Testis (tissue), 2 donors: ENCODE measurements at regions not wholly inside any gene's neighbourhood (a gene's known extent, or its start where the extent isn't known, plus 50 kb on each side); places are given as distances from the start of the nearest gene placed in this dataset.

Experiments used
- DNase-seq: peaks from one replicate; pipeline ENCODE4 v3.0.0-alpha.2; 2019
- H3K27ac ChIP-seq, 2 donors: fragments of 200-600 bp; sonication (generic); one replicate each; pipeline ENCODE4 v1.5.1; 2019
- H3K27me3 ChIP-seq: fragments of 200-600 bp; sonication (generic); one replicate; pipeline ENCODE4 v1.5.1; 2019
- H3K36me3 ChIP-seq: fragments of 200-600 bp; sonication (generic); one replicate; pipeline ENCODE4 v1.5.1; 2017; ENCODE audit warnings: low read depth; ENCODE audit errors: missing control alignments
- H3K4me1 ChIP-seq: fragments of 200-600 bp; sonication (generic); one replicate; pipeline ENCODE4 v1.5.1; 2019
- H3K4me3 ChIP-seq, 2 donors: fragments of 200-600 bp; sonication (generic); one replicate each; pipeline ENCODE4 v1.5.1; 2017 to 2019
- H3K9me3 ChIP-seq: fragments of 200-600 bp; sonication (generic); one replicate; pipeline ENCODE4 v1.5.1; 2017
- POLR2A ChIP-seq: fragments of 450-650 bp; IDR thresholded peaks from one replicate; pipeline ENCODE4 v1.6.1; 2017; ENCODE audit warnings: antibody characterized with exemption, mild to moderate bottlenecking, moderate library complexity
- WGBS, 2 donors: methylation state at CpG; one replicate each; pipeline ENCODE4 v1.1.5; 2018; 5-methylcytosine and 5-hydroxymethylcytosine counted together
- intact Hi-C: fragments of 100-400 bp; cut with DNase I; formaldehyde crosslinking; loops from one replicate; pipeline ENCODE4 v1.15.1; 2023; ENCODE audit warnings: low total_unique reads
- TF ChIP-seq, protein P1 (sequence below), 3 experiments: fragments of 450-650 bp in 2 of 3; fragments of 200-600 bp in 1 of 3; sonication (generic) in 1 of 3; IDR thresholded peaks; one replicate each; pipeline ENCODE4 v1.5.1; 2016 to 2019; ENCODE audit warnings: antibody characterized with exemption in 3 of 3, mild to moderate bottlenecking in 2 of 3, moderate library complexity in 1 of 3

- no peaks in the 10 kb centered on the region for H3K27me3 ChIP-seq
- intact Hi-C loops: no loop called here
- 84 to 86% methylated on average over 6 of the region's 6 CpGs for WGBS, 2 donors
Measured at GRCh38 chr14:86310148-86310547, 780.2 kb downstream of the FLRT2 start.

DNA sequence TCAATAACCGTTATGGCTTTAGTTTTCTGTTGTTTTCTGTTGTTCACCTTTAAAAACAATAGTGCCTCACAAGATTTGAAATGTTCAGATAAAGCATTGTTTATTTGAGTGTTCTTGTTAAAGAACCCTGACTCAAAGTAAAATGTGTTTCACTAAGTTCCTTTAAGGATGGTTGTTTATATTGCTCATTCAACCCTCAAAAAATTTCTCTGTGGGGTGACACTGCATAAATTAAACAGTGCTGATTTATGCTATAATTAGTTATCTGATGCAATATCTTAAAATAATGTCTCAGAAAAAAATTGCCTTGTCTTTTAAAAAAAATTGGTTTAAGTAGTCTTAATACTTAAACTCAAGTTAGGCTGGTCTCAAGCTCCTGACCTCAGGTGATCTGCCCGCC, 775.1 kb downstream of the FLRT2 start:
- Histone ChIP-seq H3K27ac (no peak overlapping the region), H3K36me3 (no peaks in the 10 kb centered on the region), H3K9me3 (no peaks in the 10 kb centered on the region), H3K4me1 (no peaks in the 10 kb centered on the region), H3K4me3 (no peak overlapping the region), H3K27me3 (no peaks in the 10 kb centered on the region)
- TF ChIP-seq POLR2A: no peak
- TF ChIP-seq, protein P1, sequence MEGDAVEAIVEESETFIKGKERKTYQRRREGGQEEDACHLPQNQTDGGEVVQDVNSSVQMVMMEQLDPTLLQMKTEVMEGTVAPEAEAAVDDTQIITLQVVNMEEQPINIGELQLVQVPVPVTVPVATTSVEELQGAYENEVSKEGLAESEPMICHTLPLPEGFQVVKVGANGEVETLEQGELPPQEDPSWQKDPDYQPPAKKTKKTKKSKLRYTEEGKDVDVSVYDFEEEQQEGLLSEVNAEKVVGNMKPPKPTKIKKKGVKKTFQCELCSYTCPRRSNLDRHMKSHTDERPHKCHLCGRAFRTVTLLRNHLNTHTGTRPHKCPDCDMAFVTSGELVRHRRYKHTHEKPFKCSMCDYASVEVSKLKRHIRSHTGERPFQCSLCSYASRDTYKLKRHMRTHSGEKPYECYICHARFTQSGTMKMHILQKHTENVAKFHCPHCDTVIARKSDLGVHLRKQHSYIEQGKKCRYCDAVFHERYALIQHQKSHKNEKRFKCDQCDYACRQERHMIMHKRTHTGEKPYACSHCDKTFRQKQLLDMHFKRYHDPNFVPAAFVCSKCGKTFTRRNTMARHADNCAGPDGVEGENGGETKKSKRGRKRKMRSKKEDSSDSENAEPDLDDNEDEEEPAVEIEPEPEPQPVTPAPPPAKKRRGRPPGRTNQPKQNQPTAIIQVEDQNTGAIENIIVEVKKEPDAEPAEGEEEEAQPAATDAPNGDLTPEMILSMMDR (IDR thresholded peaks at IDR 0.05): no peak
- no peak for DNase-seq
- 67 to 70% methylated on average over 2 of the region's 2 CpGs for WGBS, 2 donors
- intact Hi-C loops: no loop called here

More at GRCh38 chr14:86310148-86310547, 780.2 kb downstream of the FLRT2 start:
- no peak for DNase-seq
- H3K4me1 ChIP-seq: no peaks in the 10 kb centered on the region
- no peak overlapping the region for H3K4me3 ChIP-seq
- H3K36me3 ChIP-seq: no peaks in the 10 kb centered on the region
- TF ChIP-seq POLR2A: no peak
- TF ChIP-seq, protein P1 (IDR thresholded peaks at IDR 0.05): no peak
- no peaks in the 10 kb centered on the region for H3K9me3 ChIP-seq
- H3K27ac ChIP-seq: no peak overlapping the region

DNA sequence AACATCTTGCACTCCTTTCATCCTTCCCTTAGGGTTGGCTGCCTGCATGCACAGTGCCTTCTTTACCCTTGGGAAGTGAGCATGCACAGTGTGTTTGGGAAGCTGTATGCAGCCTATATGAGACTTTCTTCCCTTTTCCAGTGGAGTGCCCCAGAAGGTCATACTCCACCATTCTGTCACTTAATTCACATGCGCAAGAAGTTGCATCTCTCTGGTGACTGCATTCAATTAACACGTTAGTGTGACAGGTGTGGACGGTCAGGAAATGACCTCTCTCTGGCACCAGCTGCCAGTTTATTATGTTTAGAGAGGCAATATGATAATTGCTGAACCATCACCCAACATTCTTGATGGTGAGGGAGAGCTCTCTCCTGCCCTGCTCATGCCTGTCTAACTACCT, 770.0 kb downstream of the FLRT2 start:
- intact Hi-C loops: no loop called here
- no peaks in the 10 kb centered on the region for H3K27me3 ChIP-seq
- H3K36me3 ChIP-seq: no peaks in the 10 kb centered on the region
- TF ChIP-seq, protein P1 (IDR thresholded peaks at IDR 0.05): no peak
- no peak overlapping the region for H3K27ac ChIP-seq
- no peaks in the 10 kb centered on the region for H3K9me3 ChIP-seq
- H3K4me1 ChIP-seq: no peaks in the 10 kb centered on the region
- H3K4me3 ChIP-seq: no peak overlapping the region
- no peak for DNase-seq
- 85 to 88% methylated on average over 3 of the region's 3 CpGs for WGBS, 2 donors

DNA sequence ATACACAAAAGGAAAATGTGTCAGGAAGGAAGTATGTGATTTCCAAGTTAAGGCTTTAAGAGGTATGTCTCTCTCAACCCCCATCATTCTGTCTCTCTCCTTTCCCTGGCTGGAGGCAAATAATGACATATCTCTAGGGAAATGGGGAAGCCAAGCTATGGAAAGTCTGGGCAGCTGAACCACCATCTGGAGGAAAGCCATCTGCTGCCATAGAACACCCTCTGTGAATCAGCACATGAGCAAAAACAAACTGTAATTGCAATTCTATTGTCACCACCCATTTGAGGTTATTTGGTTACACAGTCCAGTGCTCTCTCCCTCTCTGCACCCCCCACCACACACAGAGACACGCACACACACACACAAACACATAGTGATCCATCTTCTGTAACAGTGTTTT, 766.2 kb downstream of the FLRT2 start:
- no peaks in the 10 kb centered on the region for H3K27me3 ChIP-seq
- no peak overlapping the region for H3K27ac ChIP-seq
- H3K36me3 ChIP-seq: no peaks in the 10 kb centered on the region
- H3K9me3 ChIP-seq: no peaks in the 10 kb centered on the region
- no peaks in the 10 kb centered on the region for H3K4me1 ChIP-seq
- whole genome bisulfite sequencing, 2 donors: 80 to 93% methylated on average over 1 of the region's 1 CpG
- no peak overlapping the region for H3K4me3 ChIP-seq
- no peak for DNase-seq
- TF ChIP-seq, protein P1 (IDR thresholded peaks at IDR 0.05): no peak
- no peak for TF ChIP-seq POLR2A
- intact Hi-C loops: no loop called here

GRCh38 chr14:86288336-86288735, 758.4 kb downstream of the FLRT2 start:
- intact Hi-C loops: no loop called here
- no peaks in the 10 kb centered on the region for H3K27me3 ChIP-seq
- 93% methylated on average over 2 of the region's 2 CpGs for WGBS, 2 donors
- TF ChIP-seq, protein P1 (IDR thresholded peaks at IDR 0.05): no peak
- TF ChIP-seq POLR2A: no peak
- H3K4me3 ChIP-seq: no peak overlapping the region
- no peak for DNase-seq
- no peaks in the 10 kb centered on the region for H3K9me3 ChIP-seq
- no peak overlapping the region for H3K27ac ChIP-seq
- no peaks in the 10 kb centered on the region for H3K4me1 ChIP-seq
- no peaks in the 10 kb centered on the region for H3K36me3 ChIP-seq
